DMS 273 (cell line): ENCODE measurements at regions not wholly inside any gene's neighbourhood (a gene's known extent, or its start where the extent isn't known, plus 50 kb on each side); places are given as distances from the start of the nearest gene placed in this dataset.

Experiments used
- DNase-seq: peaks from one replicate; lab custom pipeline; 2025; ENCODE audit not compliant: unreplicated experiment; lab: John Stamatoyannopoulos, UW

GRCh38 chr2:19559596-19560240 lies 201.3 kb upstream of the OSR1 start:
- no peak for DNase-seq

- DNase-seq = no peak
Measured at GRCh38 chr2:19556648-19557047, 198.2 kb upstream of the OSR1 start.

- no peak for DNase-seq
Measured at GRCh38 chr2:19554520-19554919, 196.1 kb upstream of the OSR1 start.

- no peak for DNase-seq
Measured at GRCh38 chr2:19552270-19552669, 193.8 kb upstream of the OSR1 start.

GRCh38 chr2:19550750-19551149 lies 192.3 kb upstream of the OSR1 start:
- DNase-seq = no peak

- no peak for DNase-seq
Measured at GRCh38 chr2:19549821-19550220, 191.4 kb upstream of the OSR1 start.

GRCh38 chr2:19548116-19548515 lies 189.7 kb upstream of the OSR1 start:
- no peak for DNase-seq

GRCh38 chr2:19547321-19547720 lies 188.9 kb upstream of the OSR1 start:
- no peak for DNase-seq

- no peak for DNase-seq
Measured at GRCh38 chr2:19545507-19545906, 187.1 kb upstream of the OSR1 start.

GRCh38 chr2:19543663-19544383 lies 185.4 kb upstream of the OSR1 start:
- DNase-seq = no peak

- no peak for DNase-seq
Measured at GRCh38 chr2:19542796-19543662, 184.6 kb upstream of the OSR1 start.

- DNase-seq = no peak
Measured at GRCh38 chr2:19541884-19542283, 183.5 kb upstream of the OSR1 start.

- no peak for DNase-seq
Measured at GRCh38 chr2:19540739-19541525, 182.5 kb upstream of the OSR1 start.

- no peak for DNase-seq
Measured at GRCh38 chr2:19538411-19538963, 180.1 kb upstream of the OSR1 start.

- no peak for DNase-seq
Measured at GRCh38 chr2:19536136-19536535, 177.7 kb upstream of the OSR1 start.

- DNase-seq = no peak
Measured at GRCh38 chr2:19532547-19533196, 174.2 kb upstream of the OSR1 start.

- no peak for DNase-seq
Measured at GRCh38 chr2:19529677-19530076, 171.3 kb upstream of the OSR1 start.

- no peak for DNase-seq
Measured at GRCh38 chr2:19527771-19528170, 169.3 kb upstream of the OSR1 start.

GRCh38 chr2:19525313-19525712 lies 166.9 kb upstream of the OSR1 start:
- DNase-seq = no peak

GRCh38 chr2:19519045-19519444 lies 160.6 kb upstream of the OSR1 start:
- DNase-seq = no peak
